ENCODE measurements at regions not wholly inside any gene's neighbourhood (a gene's known extent, or its start where the extent isn't known, plus 50 kb on each side); places are given as distances from the start of the nearest gene placed in this dataset.

DNA sequence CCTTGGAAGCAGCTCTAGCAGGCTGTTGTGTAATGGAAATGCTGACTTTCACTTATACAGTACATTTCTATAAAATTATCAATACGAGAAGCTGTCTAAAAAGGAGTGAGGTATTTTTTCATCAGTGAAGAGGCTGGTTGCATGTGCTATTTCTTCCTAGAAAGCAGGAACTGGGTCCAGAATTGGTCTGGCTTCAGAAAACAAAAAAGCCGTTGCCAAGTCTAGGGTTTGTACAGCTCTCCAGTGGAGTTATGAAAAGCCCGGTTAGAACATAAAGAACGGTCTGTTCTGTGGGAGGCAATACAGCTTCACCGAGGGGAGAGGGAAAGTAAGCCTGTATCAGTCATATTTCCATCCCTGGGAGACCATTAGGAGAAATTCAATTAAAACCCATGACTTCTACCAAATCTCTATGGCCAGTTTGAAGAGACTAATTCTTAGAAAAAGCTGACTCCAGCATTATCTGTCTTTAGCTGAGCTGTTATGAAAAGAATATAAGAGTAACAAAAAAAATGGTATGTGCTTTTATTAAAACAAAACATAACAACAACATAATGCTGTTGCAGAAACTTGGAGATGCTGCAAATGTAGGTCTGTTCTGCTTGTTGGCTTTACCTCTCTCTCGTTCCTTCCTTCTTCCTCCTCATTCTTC is 217.0 kb downstream of the CMPK2 start:
- TF ChIP-seq CTCF (conservative IDR thresholded peaks at IDR 0.05) (no peak), ZFX (IDR thresholded peaks at IDR 0.05) (no peak)
